Liver (tissue), 3 donors: ENCODE measurements at regions not wholly inside any gene's neighbourhood (a gene's known extent, or its start where the extent isn't known, plus 50 kb on each side); places are given as distances from the start of the nearest gene placed in this dataset.

ENCODE experiments used
- ATF3 ChIP-seq: IDR thresholded peaks from 2 replicates; pipeline ENCODE4 v1.6.1; 2016; ENCODE audit warnings: antibody characterized with exemption
- CTCF ChIP-seq: fragments of 150-350 bp; IDR thresholded peaks from 2 replicates; pipeline ENCODE4 v1.5.1; 2017; ENCODE audit warnings: improper control_type of control experiment, low read depth, low read length; ENCODE audit not compliant: missing input control
- EGR1 ChIP-seq, 2 donors: IDR thresholded peaks; 2 replicates each; pipeline ENCODE4 v1.6.1; 2016 to 2018; ENCODE audit warnings: antibody characterized with exemption in 2 of 2, low read depth in 2 of 2
- HNF4G ChIP-seq: IDR thresholded peaks from 2 replicates; pipeline ENCODE4 v1.6.1; 2016; ENCODE audit warnings: antibody characterized with exemption
- SP1 ChIP-seq: IDR thresholded peaks from 2 replicates; pipeline ENCODE4 v1.6.1; 2018; ENCODE audit warnings: antibody characterized with exemption, mild to moderate bottlenecking
- TF ChIP-seq, protein P1 (sequence below): IDR thresholded peaks from 2 replicates; pipeline ENCODE4 v1.6.1; 2016; ENCODE audit warnings: antibody characterized with exemption
- donor health status: healthy.
- donor health status: healthy.

DNA sequence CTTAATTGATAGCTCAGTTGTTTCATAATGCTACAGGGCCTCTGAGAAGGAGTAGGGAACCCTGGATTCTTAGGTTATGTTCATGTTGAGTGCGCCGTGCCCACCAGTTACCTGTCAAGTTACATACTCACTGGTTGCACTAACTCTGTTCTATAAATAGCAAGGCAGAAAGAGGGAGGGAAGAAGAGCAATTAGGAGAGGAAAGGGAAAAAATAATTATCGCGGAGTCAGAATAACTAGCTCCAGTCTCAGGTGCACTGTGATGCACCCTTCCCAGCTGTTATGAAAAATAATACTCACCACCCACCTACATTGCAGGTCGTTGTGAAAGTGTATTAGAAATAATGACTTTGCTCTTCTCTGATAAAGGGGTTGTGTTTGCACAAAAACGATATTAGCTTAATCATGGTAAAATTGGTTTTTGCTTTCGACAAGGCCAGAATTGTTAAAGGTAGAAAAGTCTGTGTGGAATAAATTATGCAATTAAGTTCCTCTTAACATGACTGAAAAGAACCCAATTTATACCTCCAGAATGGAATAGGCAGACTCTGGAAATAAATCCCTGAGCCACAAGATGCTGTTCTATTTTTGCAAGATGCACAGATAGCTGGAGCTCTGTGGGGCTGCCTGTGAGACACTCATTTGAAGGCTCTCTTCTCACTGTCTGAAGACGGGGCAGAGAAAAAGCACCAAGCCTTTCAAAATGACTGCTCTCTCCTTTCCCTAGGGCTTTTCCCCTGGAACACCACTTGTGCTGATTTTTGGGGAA lies 137.6 kb upstream of the PITRM1 start:
- TF ChIP-seq CTCF (no peak), ATF3 (no peak), EGR1 (IDR thresholded peaks at IDR 0.05; ENCODE audit: low read depth in 2 of 2) (no peak), SP1 (no peak), HNF4G (no peak)
- TF ChIP-seq, protein P1, sequence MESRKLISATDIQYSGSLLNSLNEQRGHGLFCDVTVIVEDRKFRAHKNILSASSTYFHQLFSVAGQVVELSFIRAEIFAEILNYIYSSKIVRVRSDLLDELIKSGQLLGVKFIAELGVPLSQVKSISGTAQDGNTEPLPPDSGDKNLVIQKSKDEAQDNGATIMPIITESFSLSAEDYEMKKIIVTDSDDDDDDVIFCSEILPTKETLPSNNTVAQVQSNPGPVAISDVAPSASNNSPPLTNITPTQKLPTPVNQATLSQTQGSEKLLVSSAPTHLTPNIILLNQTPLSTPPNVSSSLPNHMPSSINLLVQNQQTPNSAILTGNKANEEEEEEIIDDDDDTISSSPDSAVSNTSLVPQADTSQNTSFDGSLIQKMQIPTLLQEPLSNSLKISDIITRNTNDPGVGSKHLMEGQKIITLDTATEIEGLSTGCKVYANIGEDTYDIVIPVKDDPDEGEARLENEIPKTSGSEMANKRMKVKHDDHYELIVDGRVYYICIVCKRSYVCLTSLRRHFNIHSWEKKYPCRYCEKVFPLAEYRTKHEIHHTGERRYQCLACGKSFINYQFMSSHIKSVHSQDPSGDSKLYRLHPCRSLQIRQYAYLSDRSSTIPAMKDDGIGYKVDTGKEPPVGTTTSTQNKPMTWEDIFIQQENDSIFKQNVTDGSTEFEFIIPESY: no peak
